OCI-LY1 (cell line): ENCODE measurements at regions not wholly inside any gene's neighbourhood (a gene's known extent, or its start where the extent isn't known, plus 50 kb on each side); places are given as distances from the start of the nearest gene placed in this dataset.

Source experiments
- CTCF ChIP-seq: fragments of 200-600 bp; sonication (generic), shearing (Covaris generic); IDR thresholded peaks from 2 replicates; pipeline ENCODE4 v1.5.1; 2017; ENCODE audit warnings: mild to moderate bottlenecking, antibody characterized with exemption, low read length, moderate library complexity, mixed read lengths
- EZH2 ChIP-seq: fragments of 200-600 bp; sonication (generic), shearing (Covaris generic); IDR thresholded peaks from 2 replicates; pipeline ENCODE4 v1.8.0; 2017; ENCODE audit warnings: borderline replicate concordance, mixed run types, mild to moderate bottlenecking, antibody characterized with exemption, low read length, moderate library complexity, mixed read lengths

DNA sequence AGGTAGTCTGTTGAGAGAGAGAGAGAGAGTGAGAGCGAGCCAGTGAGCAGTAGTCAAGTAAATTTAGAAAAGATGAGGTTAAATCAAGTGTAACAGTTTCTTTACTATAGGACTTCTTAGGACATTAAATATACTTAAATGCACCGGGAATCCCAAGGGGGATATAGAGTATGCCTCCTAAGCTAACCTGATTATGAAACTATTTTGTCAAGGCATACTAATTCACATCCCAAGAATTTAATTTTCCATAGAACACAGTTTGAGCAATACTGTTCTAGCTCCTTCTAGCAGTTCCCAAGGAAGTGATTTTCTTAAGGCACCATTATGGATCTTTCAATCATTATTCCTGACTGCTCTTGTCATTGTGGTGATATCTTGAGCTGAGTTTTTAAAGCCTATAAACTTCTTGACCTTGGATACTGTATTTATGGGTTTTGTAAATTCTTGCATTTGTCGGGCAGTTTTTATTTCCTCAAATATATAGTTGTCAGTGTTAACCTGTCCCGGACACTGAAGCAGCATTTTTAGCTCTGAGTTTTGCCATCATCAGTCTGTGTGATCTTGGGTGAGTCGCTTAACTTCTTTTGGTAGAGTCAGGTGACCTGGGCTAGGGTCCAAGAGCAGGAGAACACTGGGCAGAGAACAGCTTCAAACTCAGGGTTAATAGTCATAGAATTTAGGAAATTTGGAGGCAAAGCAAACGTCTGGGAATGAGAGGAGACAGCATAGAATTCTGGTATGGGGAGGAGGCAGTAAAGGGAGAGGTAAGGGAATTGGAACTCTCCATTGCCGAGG, 196.5 kb upstream of the FRMD6 start:
- TF ChIP-seq CTCF (no peak), EZH2 (no peak)
